Aorta (tissue), 5 donors: ENCODE measurements at regions not wholly inside any gene's neighbourhood (a gene's known extent, or its start where the extent isn't known, plus 50 kb on each side); places are given as distances from the start of the nearest gene placed in this dataset.
"Not testable (repeated sequence)": the region's sequence is repeated elsewhere in the genome, so short reads cannot be mapped to it uniquely, and the experiment has no call there.

ENCODE experiments used
- ATAC-seq: fragments of 200-7000 bp; cut with Tn5 transposase; one replicate; pipeline ENCODE4 v1.9.1; 2022; ENCODE audit warnings: moderate library complexity; ENCODE audit not compliant: low FRiP score
- DNase-seq, 2 donors: peaks; one replicate each; pipeline ENCODE4 v3.0.0-alpha.2; 2020
- H3K27ac ChIP-seq, 2 donors: one replicate each; pipeline ENCODE4 v1.5.1; 2013; ENCODE audit warnings: low read length in 2 of 2, mild to moderate bottlenecking in 2 of 2, moderate library complexity in 2 of 2, control low read depth in 1 of 2, inconsistent platforms in 1 of 2, low read depth in 1 of 2
- H3K27me3 ChIP-seq, 2 donors: one replicate each; pipeline ENCODE4 v1.6.1; 2013; ENCODE audit warnings: control low read depth in 1 of 2, low read length in 1 of 2, mild to moderate bottlenecking in 1 of 2, moderate library complexity in 1 of 2; ENCODE audit not compliant: insufficient read depth in 2 of 2, control insufficient read depth in 1 of 2
- H3K36me3 ChIP-seq, 2 donors: one replicate each; pipeline ENCODE4 v1.6.1; 2013; ENCODE audit warnings: control low read depth in 1 of 2, low read length in 1 of 2, mild to moderate bottlenecking in 1 of 2; ENCODE audit not compliant: insufficient read depth in 2 of 2, control insufficient read depth in 1 of 2
- H3K4me1 ChIP-seq, 2 donors: one replicate each; pipeline ENCODE4 v1.6.1; 2013; ENCODE audit warnings: low read length in 2 of 2, control low read depth in 1 of 2, mild to moderate bottlenecking in 1 of 2, moderate library complexity in 1 of 2; ENCODE audit not compliant: insufficient read depth in 2 of 2, control insufficient read depth in 1 of 2
- H3K4me3 ChIP-seq, 2 donors: one replicate each; pipeline ENCODE4 v1.5.1; 2013; ENCODE audit warnings: low read length in 2 of 2, control low read depth in 1 of 2, mild to moderate bottlenecking in 1 of 2
- H3K9me3 ChIP-seq: one replicate; pipeline ENCODE4 v1.6.1; 2013; ENCODE audit warnings: mild to moderate bottlenecking, low read length; ENCODE audit not compliant: control insufficient read depth
- whole genome bisulfite sequencing, 2 donors: extraction: QIAGEN DNeasy Blood & Tissue Kit; methylation state at CpG; one replicate each; pipeline ENCODE4 v1.1.7; 2013; 5-methylcytosine and 5-hydroxymethylcytosine counted together
- intact Hi-C, 2 donors: fragments of 100-400 bp; cut with DNase I; formaldehyde crosslinking; loops; one replicate each; pipeline versions ENCODE4 v1.14.2 to v1.15.0; 2022
- donor health status: healthy with polysubstance abuse.
- donor health status: Bipolar disorder and iron deficiency.
- donor health status: DM: no; HTN: no; CAD: no.
- donor health status: DM: no; HTN: no; CAD: no.
- donor health status: DM: yes; HTN: yes; CAD: no.

DNA sequence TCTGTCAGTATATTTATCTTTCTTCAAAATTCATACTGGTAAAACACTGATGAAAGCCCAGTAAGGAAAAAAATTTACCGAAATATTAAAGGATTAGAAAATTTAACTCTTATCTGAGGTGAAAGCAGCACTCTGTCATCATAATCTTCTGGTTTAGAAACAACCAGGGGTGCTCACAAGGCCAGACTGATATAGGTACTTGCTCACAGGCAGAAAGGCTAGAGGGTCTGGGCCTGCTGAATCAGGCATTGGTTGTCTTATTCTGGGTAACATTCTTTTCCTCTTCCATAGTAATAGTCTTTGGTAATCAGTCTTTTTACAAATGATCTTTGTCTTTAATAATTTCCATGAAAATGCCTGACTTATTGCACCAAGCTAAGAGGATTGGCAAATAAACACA, 221.4 kb upstream of the TFPI start:
- DNase-seq (no peak), ATAC-seq (no peak)
- intact Hi-C loops = no loop called here
- Histone ChIP-seq H3K27ac (no peak overlapping the region), H3K4me3 (no peak overlapping the region), H3K9me3 (no peaks in the 10 kb centered on the region), H3K27me3 (no peaks in the 10 kb centered on the region), H3K36me3 (no peaks in the 10 kb centered on the region), H3K4me1 (no peaks in the 10 kb centered on the region)
- 70 to 73% methylated on average over 1 of the region's 1 CpG for WGBS, 2 donors

DNA sequence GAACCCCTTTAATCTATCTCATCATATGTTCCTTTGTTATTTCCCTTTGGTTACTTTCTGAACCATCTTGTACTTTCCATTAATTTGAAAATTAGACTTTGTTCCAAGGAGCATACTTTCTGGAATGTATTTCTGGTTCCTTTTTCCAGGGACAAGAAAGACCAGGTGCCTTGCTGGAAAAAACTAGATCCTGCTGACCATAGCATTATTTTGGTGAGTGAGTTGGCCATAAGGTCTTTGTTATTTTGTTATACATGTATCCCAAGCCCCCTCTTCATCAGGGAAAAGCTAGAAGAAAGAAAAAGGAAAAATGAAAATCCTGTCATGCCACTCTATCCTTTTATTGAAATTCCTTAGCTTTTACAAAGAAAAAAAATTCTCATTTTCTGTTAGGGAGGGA, 228.1 kb upstream of the TFPI start:
- no peaks in the 10 kb centered on the region for H3K27me3 ChIP-seq
- H3K36me3 ChIP-seq = no peaks in the 10 kb centered on the region
- intact Hi-C loops = no loop called here
- H3K4me1 ChIP-seq = no peaks in the 10 kb centered on the region
- no peak overlapping the region for H3K4me3 ChIP-seq
- H3K27ac ChIP-seq = no peak overlapping the region
- no peak for ATAC-seq
- H3K9me3 ChIP-seq = no peaks in the 10 kb centered on the region
- DNase-seq = no peak

DNA sequence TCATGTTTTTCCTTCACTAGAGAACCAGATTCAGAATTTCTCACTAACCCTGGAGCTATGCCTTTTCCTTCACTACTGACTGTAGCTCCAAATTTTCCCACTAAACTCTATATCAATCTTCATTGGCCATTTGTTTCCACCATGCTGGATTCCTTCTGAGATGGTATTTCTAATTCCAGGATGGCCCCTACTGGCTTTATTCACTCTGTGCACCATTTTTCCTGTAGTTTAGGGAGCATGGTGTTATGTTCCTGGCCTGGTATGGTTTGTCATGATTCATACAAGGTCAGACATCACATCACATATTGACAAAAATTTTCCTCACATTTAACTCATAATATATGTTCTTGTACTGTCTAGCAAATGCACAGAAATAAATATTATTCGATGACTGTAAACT, 229.2 kb upstream of the TFPI start:
- intact Hi-C loops = no loop called here
- Histone ChIP-seq H3K36me3 (no peaks in the 10 kb centered on the region), H3K9me3 (no peaks in the 10 kb centered on the region), H3K27me3 (no peaks in the 10 kb centered on the region), H3K27ac (no peak overlapping the region), H3K4me3 (no peak overlapping the region), H3K4me1 (no peaks in the 10 kb centered on the region)
- DNase-seq (no peak), ATAC-seq (no peak)
- 89 to 97% methylated on average over 1 of the region's 1 CpG for WGBS, 2 donors

DNA sequence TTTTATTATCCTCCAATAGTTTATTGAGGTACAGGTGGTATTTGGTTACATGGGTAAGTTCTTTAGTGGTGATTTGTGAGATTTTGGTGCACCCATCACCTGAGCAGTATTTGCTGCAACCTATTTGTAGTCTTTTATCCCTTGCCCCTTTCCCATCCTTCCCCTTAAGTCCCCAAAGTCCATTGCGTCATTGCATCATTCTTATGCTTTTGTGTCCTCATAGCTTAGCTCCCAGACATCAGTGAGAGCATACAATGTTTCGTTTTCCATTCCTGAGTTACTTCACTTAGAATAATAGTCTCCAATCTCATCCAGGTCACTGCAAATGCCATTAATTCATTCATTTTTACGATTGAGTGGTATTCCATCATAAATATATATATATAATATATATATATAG, 229.9 kb upstream of the TFPI start:
- H3K36me3 ChIP-seq, H3K27ac ChIP-seq, H3K27me3 ChIP-seq, intact Hi-C loops, H3K4me1 ChIP-seq, DNase-seq, H3K4me3 ChIP-seq, ATAC-seq, H3K9me3 ChIP-seq: not testable (repeated sequence)
- WGBS, 2 donors = 62 to 64% methylated on average over 3 of the region's 3 CpGs

DNA sequence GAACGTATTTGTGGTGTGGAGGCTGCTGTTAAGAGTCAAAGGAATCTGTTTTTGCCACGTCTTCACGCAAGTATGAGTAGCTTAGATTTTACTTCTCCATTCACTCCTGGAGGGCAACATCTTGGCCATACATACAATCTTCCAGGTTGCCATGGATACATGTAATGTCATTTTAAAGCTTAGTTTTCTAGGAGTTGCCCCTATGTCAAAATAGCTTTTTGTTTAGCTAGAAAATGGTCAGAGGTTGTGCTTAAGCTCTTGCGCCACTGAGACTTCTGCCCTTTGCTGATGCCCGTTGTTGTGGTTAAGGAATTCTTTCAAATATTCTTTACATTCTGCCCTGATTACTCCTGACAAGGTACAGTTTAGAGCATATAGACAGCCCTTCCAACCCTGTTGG, 245.4 kb upstream of the TFPI start:
- Histone ChIP-seq H3K9me3 (no peaks in the 10 kb centered on the region), H3K4me3 (no peak overlapping the region), H3K4me1 (no peaks in the 10 kb centered on the region), H3K36me3 (no peaks in the 10 kb centered on the region), H3K27ac (no peak overlapping the region), H3K27me3 (no peaks in the 10 kb centered on the region)
- intact Hi-C loops = no loop called here
- ATAC-seq (no peak), DNase-seq (no peak)
- 88 to 98% methylated on average over 5 of the region's 5 CpGs for WGBS, 2 donors

DNA sequence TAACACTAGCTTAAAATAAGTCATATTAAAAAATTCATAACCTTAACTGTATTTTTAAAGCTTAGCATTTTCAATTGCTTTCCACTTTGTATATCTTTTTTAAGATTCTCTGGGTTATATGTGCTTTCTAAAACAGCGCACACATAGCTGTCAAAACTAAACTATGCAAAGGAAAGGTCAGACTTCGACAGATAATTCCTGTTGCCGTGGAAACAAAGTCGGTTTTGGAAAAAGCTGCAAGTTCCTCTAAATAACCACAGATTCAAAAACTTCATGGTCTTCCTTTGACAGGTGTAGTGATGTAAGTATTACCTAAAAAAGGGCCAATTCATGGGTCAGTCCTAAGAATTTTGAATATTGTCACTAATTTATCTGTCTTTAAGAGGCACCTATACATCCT, 249.6 kb upstream of the TFPI start:
- 73% methylated on average over 4 of the region's 4 CpGs for WGBS, 2 donors
- no peak for ATAC-seq
- Histone ChIP-seq H3K4me3 (no peak overlapping the region), H3K9me3 (no peaks in the 10 kb centered on the region), H3K4me1 (no peaks in the 10 kb centered on the region), H3K27ac (no peak overlapping the region), H3K27me3 (no peaks in the 10 kb centered on the region), H3K36me3 (no peaks in the 10 kb centered on the region)
- intact Hi-C loops = no loop called here
- no peak for DNase-seq

DNA sequence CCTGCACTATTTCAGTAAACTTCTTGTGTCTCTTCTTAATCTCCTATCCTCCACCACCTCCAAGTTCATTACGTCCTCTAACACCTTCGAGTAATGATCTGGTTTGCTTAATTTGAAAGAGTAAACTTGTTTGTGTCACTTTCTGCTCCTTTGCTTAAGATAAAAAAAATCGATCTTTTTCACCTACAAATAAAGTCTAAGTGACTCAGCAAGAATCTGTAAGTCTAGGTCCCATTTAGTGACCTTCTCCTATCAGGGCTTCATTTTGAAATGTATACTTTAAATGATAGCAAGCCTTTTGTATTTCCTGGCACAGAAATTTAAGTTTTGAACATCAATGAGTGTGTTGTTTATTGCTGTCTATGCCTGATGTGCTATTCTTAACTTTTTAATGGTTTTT, 260.9 kb upstream of the TFPI start:
- Histone ChIP-seq H3K4me3 (no peak overlapping the region), H3K27ac (no peak overlapping the region), H3K9me3 (no peaks in the 10 kb centered on the region), H3K4me1 (no peaks in the 10 kb centered on the region), H3K27me3 (no peaks in the 10 kb centered on the region), H3K36me3 (no peaks in the 10 kb centered on the region)
- ATAC-seq (no peak), DNase-seq (no peak)
- WGBS, 2 donors = 84 to 90% methylated on average over 3 of the region's 3 CpGs
- intact Hi-C loops = no loop called here

DNA sequence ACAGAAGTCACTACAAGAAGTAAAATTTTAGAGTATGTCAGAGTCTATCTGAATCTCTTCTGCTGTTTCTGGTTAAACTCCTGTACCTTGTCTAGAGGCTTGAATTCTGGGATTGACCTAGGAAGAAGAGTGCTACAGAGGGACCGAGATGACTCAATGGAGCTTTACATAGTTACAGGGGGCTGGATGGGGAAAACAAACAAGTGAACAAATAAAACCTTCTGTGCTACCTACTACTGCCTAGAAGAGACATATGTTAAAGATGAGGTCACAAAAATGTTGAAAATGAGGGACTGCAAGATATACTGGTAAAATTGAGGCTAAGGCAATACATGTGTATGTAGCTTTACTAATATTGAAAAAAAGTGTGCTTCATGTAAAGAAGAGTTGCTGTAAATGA, 265.4 kb upstream of the TFPI start:
- H3K36me3 ChIP-seq = no peaks in the 10 kb centered on the region
- no peak overlapping the region for H3K4me3 ChIP-seq
- no peak overlapping the region for H3K27ac ChIP-seq
- no peak for DNase-seq
- no peak for ATAC-seq
- intact Hi-C loops = no loop called here
- H3K27me3 ChIP-seq = no peaks in the 10 kb centered on the region
- H3K9me3 ChIP-seq = no peaks in the 10 kb centered on the region
- 92 to 100% methylated on average over 1 of the region's 1 CpG for WGBS, 2 donors
- no peaks in the 10 kb centered on the region for H3K4me1 ChIP-seq

DNA sequence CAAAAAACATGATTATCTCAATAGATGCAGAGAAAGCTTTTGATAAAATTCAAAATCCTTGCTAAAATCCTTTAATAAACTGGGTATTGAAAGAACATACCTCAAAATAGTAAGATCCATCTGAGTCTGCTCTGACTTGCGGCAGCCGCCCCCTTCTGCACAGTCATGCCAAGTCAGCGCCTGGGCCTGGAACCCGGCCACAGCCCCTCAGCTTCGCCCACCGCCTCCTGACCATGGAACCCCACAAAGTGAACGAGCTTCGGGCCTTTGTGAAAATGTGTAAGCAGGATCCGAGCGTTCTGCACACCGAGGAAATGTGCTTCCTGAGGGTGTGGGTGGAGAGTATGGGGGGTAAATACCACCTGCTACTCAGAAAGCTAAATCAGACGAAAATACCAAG, 270.9 kb upstream of the TFPI start:
- Histone ChIP-seq H3K4me3 (no peak overlapping the region), H3K27me3 (no peaks in the 10 kb centered on the region), H3K27ac (no peak overlapping the region), H3K4me1 (peaks cover 0 to 3% of the 10 kb centered on the region in 2 donors), H3K36me3 (no peaks in the 10 kb centered on the region), H3K9me3 (no peaks in the 10 kb centered on the region)
- no peak for ATAC-seq
- 98% methylated on average over 12 of the region's 12 CpGs for WGBS, 2 donors
- intact Hi-C loops = no loop called here
- no peak for DNase-seq

DNA sequence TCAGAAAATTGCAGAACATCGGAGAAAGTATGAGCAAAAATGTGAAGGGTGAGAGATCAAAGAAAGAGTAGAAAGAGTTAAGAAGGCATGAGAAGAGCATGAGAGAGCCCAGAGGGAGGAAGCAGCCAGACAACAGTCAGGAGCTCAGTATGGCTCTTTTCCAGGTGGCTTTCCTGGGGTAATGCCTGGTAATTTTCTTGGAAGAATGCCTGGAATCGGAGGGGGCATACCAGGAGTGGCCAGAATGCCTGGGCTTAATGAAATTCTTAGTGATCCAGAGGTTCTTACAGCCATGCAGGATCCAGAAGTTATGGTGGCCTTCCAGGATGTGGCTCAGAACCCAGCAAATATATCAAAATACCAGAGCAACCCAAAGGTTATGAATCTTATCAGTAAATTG, 271.8 kb upstream of the TFPI start:
- DNase-seq (no peak), ATAC-seq (no peak)
- H3K27me3 ChIP-seq = no peaks in the 10 kb centered on the region
- no peaks in the 10 kb centered on the region for H3K36me3 ChIP-seq
- no peak overlapping the region for H3K4me3 ChIP-seq
- H3K4me1 ChIP-seq = peaks cover 0 to 3% of the 10 kb centered on the region in 2 donors
- 27 to 33% methylated on average over 2 of the region's 2 CpGs for WGBS, 2 donors
- H3K27ac ChIP-seq = no peak overlapping the region
- no peaks in the 10 kb centered on the region for H3K9me3 ChIP-seq
- intact Hi-C loops = no loop called here
